ENCODE measurements at regions not wholly inside any gene's neighbourhood (a gene's known extent, or its start where the extent isn't known, plus 50 kb on each side); places are given as distances from the start of the nearest gene placed in this dataset.

DNA sequence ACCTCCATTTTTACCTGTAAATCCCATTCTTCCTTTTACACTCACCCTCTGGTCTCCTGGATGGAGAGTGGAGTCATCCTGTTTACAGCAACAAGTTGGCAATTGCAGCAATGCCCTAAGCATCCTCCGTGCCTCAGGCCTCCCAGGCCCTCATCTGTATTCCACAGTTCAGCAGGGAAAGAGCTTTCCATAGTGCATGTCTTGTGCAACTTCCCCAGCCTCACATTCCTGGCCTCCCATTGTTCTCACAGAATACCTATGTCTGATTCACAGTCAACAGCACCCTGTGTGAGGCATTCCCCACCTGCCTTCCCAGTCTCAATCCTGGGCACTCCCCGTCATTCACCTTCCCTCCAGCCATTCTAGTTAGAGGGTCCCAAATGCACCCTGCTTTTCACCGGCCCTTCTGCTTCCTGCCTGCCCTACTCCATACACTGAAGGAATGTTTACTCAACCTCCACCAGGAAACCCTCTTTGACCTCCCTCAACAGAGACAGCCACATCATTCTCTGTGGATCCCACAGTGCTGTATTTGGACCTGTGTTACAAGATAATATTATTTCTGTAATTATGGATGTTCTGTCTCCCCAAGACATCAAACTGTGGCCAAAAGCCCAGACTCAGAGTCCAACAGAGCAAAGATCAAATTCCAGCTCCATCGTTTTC lies 405.7 kb downstream of the BUD13 start:
- TF ChIP-seq CTCF (IDR thresholded peaks at IDR 0.05), result no peak
- TF ChIP-seq POLR2A (IDR thresholded peaks at IDR 0.05), result no peak
